Vagina (tissue), 2 donors: ENCODE measurements at regions not wholly inside any gene's neighbourhood (a gene's known extent, or its start where the extent isn't known, plus 50 kb on each side); places are given as distances from the start of the nearest gene placed in this dataset.

ENCODE experiments used
- POLR2AphosphoS5 ChIP-seq, 2 donors: sonication (generic); formaldehyde crosslinking; IDR thresholded peaks; one replicate each; pipeline ENCODE4 v1.9.0; 2017; ENCODE audit warnings: antibody characterized with exemption in 2 of 2, mild to moderate bottlenecking in 2 of 2, low read depth in 1 of 2; ENCODE audit not compliant: insufficient read depth in 1 of 2
- TF ChIP-seq, protein P1 (sequence below), 3 experiments: fragments of 450-650 bp in 2 of 3; fragments of 200-600 bp in 1 of 3; sonication (generic) in 1 of 3; IDR thresholded peaks; one replicate each; pipeline ENCODE4 v1.5.1; 2017 to 2019; ENCODE audit warnings: antibody characterized with exemption in 3 of 3, mild to moderate bottlenecking in 2 of 3, moderate library complexity in 2 of 3

DNA sequence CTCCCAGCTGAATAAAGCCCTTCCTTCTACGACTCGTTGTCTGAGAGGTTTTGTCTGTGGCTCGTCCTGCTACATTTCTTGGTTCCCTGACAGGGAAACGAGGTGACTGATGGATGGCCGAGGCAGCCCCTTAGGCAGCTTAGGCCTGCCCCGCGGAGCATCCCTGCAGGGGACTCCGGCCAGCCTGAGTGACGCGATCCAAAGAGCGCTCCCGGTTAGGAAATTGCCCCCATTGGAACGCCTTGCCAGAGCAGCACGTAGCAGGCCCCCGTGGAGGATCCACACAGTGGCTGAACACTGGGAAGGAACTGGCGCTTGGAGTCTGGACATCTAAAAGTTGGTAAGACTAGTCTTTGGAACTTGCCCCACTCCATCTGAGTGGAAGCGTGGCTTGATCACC lies 296.8 kb upstream of the SGCG start:
- TF ChIP-seq, protein P1, sequence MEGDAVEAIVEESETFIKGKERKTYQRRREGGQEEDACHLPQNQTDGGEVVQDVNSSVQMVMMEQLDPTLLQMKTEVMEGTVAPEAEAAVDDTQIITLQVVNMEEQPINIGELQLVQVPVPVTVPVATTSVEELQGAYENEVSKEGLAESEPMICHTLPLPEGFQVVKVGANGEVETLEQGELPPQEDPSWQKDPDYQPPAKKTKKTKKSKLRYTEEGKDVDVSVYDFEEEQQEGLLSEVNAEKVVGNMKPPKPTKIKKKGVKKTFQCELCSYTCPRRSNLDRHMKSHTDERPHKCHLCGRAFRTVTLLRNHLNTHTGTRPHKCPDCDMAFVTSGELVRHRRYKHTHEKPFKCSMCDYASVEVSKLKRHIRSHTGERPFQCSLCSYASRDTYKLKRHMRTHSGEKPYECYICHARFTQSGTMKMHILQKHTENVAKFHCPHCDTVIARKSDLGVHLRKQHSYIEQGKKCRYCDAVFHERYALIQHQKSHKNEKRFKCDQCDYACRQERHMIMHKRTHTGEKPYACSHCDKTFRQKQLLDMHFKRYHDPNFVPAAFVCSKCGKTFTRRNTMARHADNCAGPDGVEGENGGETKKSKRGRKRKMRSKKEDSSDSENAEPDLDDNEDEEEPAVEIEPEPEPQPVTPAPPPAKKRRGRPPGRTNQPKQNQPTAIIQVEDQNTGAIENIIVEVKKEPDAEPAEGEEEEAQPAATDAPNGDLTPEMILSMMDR (IDR thresholded peaks at IDR 0.05), result no peak
- no peak for TF ChIP-seq POLR2AphosphoS5 (IDR thresholded peaks at IDR 0.05; ENCODE audit: insufficient read depth in 1 of 2, low read depth in 1 of 2)
